ENCODE measurements at regions not wholly inside any gene's neighbourhood (a gene's known extent, or its start where the extent isn't known, plus 50 kb on each side); places are given as distances from the start of the nearest gene placed in this dataset.

- TF ChIP-seq, protein P1, sequence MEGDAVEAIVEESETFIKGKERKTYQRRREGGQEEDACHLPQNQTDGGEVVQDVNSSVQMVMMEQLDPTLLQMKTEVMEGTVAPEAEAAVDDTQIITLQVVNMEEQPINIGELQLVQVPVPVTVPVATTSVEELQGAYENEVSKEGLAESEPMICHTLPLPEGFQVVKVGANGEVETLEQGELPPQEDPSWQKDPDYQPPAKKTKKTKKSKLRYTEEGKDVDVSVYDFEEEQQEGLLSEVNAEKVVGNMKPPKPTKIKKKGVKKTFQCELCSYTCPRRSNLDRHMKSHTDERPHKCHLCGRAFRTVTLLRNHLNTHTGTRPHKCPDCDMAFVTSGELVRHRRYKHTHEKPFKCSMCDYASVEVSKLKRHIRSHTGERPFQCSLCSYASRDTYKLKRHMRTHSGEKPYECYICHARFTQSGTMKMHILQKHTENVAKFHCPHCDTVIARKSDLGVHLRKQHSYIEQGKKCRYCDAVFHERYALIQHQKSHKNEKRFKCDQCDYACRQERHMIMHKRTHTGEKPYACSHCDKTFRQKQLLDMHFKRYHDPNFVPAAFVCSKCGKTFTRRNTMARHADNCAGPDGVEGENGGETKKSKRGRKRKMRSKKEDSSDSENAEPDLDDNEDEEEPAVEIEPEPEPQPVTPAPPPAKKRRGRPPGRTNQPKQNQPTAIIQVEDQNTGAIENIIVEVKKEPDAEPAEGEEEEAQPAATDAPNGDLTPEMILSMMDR (conservative IDR thresholded peaks at IDR 0.05; ENCODE audit: low read depth, low read length): no peak
- DNase-seq (ENCODE audit: low read depth): no peak
- H3K4me3 ChIP-seq (ENCODE audit: low read length): no peak overlapping the region
Observed at GRCh38 chr17:72474719-72475477, 354.1 kb downstream of the SOX9 start.

- TF ChIP-seq, protein P1 (conservative IDR thresholded peaks at IDR 0.05; ENCODE audit: low read depth, low read length): no peak
- DNase-seq (ENCODE audit: low read depth): no peak
- H3K4me3 ChIP-seq (ENCODE audit: low read length): no peak overlapping the region
Observed at GRCh38 chr17:72476134-72476533, 355.3 kb downstream of the SOX9 start.

- peak overlapping the region; percentile 3 for H3K4me3 ChIP-seq (ENCODE audit: low read length)
- TF ChIP-seq, protein P1 (conservative IDR thresholded peaks at IDR 0.05; ENCODE audit: low read depth, low read length): no peak
- no peak for DNase-seq (ENCODE audit: low read depth)
Observed at GRCh38 chr17:72476575-72476986, 355.8 kb downstream of the SOX9 start.

GRCh38 chr17:72477491-72477890 is 356.7 kb downstream of the SOX9 start:
- no peak for DNase-seq (ENCODE audit: low read depth)
- H3K4me3 ChIP-seq (ENCODE audit: low read length): no peak overlapping the region
- TF ChIP-seq, protein P1 (conservative IDR thresholded peaks at IDR 0.05; ENCODE audit: low read depth, low read length): no peak

DNA sequence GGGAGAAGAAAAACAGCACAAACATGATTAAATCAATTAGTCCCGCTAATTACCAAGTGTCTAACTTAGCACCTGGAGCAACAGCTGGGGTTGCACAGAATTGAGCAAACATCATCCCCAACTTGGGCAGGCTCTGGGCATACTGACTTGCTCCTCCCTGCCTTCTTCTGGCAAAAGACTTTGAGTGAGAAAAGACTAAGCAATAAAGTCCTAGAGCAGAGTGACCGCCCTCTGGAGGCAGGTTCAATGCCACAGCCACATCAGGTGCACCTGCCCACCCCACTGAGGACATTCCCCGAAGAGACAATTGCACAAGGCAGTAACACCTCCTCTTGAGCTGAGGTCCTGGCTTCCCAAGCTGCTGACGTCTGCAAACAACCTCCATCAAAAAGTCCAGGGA is 358.3 kb downstream of the SOX9 start:
- H3K4me3 ChIP-seq (ENCODE audit: low read length): no peak overlapping the region
- TF ChIP-seq, protein P1 (conservative IDR thresholded peaks at IDR 0.05; ENCODE audit: low read depth, low read length): peak; percentile 30
- no peak for DNase-seq (ENCODE audit: low read depth)

DNA sequence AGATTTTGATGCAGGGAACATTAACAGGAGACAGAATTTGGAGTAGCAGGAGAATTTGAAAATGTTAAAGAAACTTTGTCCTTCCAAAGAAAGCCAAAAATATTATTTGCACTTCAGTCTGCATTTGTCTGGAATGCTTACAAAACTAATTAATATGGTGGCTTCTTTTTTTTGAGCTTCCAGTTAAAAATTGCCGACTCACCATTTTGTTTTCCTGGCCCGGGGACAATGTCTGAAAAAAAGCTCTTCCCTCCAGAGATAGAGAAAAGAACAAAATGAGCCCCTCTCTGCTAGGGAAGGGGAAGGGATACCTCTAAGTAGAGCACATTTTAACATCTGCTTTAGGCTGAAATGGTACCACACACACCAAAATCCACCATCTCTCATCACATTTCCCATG is 360.8 kb downstream of the SOX9 start:
- no peak overlapping the region for H3K4me3 ChIP-seq (ENCODE audit: low read length)
- TF ChIP-seq, protein P1 (conservative IDR thresholded peaks at IDR 0.05; ENCODE audit: low read depth, low read length): no peak
- DNase-seq (ENCODE audit: low read depth): no peak

DNA sequence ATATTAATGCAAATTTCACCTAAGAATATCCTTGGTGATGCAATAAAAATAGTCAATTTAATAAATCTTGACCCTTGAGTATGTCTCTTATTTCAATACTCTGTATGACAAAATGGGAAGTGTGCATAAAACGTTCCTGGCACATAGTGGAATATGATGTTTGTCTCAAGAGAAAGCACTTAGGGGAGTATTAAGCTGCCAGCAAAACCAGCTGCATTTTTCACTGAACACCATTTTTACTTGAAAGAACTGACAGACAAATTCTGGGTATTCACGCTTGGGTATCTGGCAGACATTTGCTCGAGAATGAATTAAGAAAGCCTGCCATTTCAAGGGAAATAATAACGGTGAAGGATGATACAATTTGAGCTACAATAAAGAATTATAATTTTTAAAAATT is 364.8 kb downstream of the SOX9 start:
- no peak for DNase-seq (ENCODE audit: low read depth)
- TF ChIP-seq, protein P1 (conservative IDR thresholded peaks at IDR 0.05; ENCODE audit: low read depth, low read length): no peak
- H3K4me3 ChIP-seq (ENCODE audit: low read length): no peak overlapping the region
